Mucosa of descending colon (tissue), 3 donors: ENCODE measurements at regions not wholly inside any gene's neighbourhood (a gene's known extent, or its start where the extent isn't known, plus 50 kb on each side); places are given as distances from the start of the nearest gene placed in this dataset.

Experiments
- ATAC-seq: fragments of 200-7000 bp; cut with Tn5 transposase; one replicate; pipeline ENCODE4 v1.9.1; 2020; ENCODE audit warnings: mild to moderate bottlenecking, moderate library complexity
- DNase-seq, 3 donors: peaks; one replicate each; pipeline ENCODE4 v3.0.0-alpha.2; 2020
- H3K36me3 ChIP-seq: fragments of 200-600 bp; one replicate; pipeline ENCODE4 v1.8.0; 2021; ENCODE audit warnings: low read depth, mild to moderate bottlenecking
- H3K4me1 ChIP-seq: fragments of 200-600 bp; one replicate; pipeline ENCODE4 v1.8.0; 2021; ENCODE audit warnings: low read depth, mild to moderate bottlenecking
- H3K4me3 ChIP-seq: fragments of 200-600 bp; one replicate; pipeline ENCODE4 v1.8.0; 2021; ENCODE audit warnings: mild to moderate bottlenecking
- H3K9me3 ChIP-seq: fragments of 200-600 bp; one replicate; pipeline ENCODE4 v1.8.0; 2021; ENCODE audit warnings: mild to moderate bottlenecking
- intact Hi-C, 2 donors: fragments of 100-400 bp; cut with DNase I in 1 of 2; cut with micrococcal nuclease in 1 of 2; formaldehyde crosslinking; loops; one replicate each; pipeline versions ENCODE4 v1.11.0 to v1.11.1; 2022; cut with DNase I, micrococcal nuclease
- TF ChIP-seq, protein P1 (sequence below): fragments of 200-600 bp; IDR thresholded peaks from one replicate; pipeline ENCODE4 v1.8.0; 2022; ENCODE audit warnings: antibody characterized with exemption, mild to moderate bottlenecking
- donor health status: DM: no; HTN: no; CAD: no; lungs with moderate emphysema.
- donor health status: DM: no; HTN: no; CAD: no.
- donor health status: DM: no; HTN: yes; CAD: no.

DNA sequence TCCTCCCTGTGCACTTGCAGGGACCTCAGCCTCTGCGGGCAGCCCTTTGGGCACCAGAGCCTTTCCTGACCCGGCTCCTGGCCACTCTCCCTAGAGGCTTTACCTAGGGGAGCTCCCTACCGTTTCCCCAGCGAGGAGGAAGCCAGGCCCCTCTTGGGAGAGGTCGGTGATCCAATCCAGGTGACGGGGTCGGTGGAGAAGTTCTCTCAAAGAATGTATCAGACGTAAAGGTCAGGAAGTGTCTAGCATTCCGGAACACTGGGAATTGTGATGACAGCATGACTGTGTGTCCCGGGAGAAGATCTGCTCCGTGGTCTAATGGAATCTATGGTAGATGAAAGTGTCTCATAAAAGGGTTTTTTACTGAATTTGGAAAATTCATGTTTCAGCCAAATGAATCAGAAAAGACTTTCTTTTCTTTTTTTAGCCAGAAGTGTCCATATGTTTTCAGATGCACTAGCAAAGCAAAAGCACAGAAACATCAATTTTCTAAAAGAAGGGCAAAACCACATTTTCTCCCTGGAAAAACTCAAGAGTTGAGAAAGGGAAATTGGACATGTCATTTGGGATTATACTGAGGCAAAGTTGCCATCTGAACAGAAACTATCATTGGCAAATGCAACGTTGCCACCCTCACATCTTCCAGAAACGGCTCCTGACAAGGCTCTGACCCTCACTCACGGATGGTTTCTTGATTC lies 289.4 kb downstream of the THBS2 start:
- ATAC-seq (no peak), DNase-seq (no peak)
- no peaks in the 10 kb centered on the region for H3K4me1 ChIP-seq
- H3K9me3 ChIP-seq = no peaks in the 10 kb centered on the region
- intact Hi-C loops = no loop called here
- H3K36me3 ChIP-seq = no peaks in the 10 kb centered on the region
- no peak overlapping the region for H3K4me3 ChIP-seq
- TF ChIP-seq, protein P1, sequence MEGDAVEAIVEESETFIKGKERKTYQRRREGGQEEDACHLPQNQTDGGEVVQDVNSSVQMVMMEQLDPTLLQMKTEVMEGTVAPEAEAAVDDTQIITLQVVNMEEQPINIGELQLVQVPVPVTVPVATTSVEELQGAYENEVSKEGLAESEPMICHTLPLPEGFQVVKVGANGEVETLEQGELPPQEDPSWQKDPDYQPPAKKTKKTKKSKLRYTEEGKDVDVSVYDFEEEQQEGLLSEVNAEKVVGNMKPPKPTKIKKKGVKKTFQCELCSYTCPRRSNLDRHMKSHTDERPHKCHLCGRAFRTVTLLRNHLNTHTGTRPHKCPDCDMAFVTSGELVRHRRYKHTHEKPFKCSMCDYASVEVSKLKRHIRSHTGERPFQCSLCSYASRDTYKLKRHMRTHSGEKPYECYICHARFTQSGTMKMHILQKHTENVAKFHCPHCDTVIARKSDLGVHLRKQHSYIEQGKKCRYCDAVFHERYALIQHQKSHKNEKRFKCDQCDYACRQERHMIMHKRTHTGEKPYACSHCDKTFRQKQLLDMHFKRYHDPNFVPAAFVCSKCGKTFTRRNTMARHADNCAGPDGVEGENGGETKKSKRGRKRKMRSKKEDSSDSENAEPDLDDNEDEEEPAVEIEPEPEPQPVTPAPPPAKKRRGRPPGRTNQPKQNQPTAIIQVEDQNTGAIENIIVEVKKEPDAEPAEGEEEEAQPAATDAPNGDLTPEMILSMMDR = no peak

DNA sequence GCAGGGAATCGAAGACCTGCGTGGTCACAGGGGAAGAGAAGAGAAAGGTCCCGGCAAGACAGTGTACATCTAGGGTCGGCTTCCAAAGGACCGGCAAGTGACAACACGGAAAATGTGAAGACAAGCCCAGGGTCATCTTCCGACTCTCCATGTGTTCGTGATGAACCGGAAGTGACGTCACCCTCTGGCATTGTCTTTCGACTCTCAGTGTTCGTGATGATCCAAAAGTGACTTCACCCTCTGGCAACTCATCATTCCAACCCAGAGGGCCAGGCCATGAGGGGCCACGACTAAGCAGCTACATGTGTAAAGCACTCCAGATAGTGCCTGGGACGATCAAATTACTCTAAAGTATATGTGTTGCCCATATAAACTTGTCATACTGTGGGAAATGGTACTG lies 290.8 kb downstream of the THBS2 start:
- intact Hi-C loops = no loop called here
- ATAC-seq (no peak), DNase-seq (no peak)
- Histone ChIP-seq H3K36me3 (no peaks in the 10 kb centered on the region), H3K9me3 (no peaks in the 10 kb centered on the region), H3K4me3 (no peak overlapping the region), H3K4me1 (no peaks in the 10 kb centered on the region)
- TF ChIP-seq, protein P1 = no peak

DNA sequence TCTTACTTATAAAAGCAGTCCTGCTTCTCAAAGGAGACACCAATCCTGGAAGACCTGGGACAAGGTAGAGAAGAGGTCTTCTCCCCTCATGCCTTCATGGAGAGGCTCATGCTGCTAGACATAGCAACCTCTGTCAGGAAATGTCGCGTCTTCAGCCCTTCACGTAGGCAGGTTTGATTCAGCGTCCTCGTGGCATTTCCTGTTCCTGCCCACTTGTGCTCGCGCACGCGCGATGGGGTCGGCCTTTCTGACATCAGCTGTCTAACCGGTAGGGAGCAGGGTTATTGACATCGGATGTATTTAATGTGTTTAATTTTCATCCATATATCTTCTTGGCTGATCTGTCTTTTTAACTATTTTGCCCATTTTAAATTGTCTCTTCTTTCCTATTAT lies 292.4 kb downstream of the THBS2 start:
- H3K4me3 ChIP-seq = no peak overlapping the region
- no peaks in the 10 kb centered on the region for H3K4me1 ChIP-seq
- TF ChIP-seq, protein P1 = no peak
- no peaks in the 10 kb centered on the region for H3K36me3 ChIP-seq
- no peak for DNase-seq
- no peak for ATAC-seq
- intact Hi-C loops = no loop called here
- H3K9me3 ChIP-seq = no peaks in the 10 kb centered on the region

DNA sequence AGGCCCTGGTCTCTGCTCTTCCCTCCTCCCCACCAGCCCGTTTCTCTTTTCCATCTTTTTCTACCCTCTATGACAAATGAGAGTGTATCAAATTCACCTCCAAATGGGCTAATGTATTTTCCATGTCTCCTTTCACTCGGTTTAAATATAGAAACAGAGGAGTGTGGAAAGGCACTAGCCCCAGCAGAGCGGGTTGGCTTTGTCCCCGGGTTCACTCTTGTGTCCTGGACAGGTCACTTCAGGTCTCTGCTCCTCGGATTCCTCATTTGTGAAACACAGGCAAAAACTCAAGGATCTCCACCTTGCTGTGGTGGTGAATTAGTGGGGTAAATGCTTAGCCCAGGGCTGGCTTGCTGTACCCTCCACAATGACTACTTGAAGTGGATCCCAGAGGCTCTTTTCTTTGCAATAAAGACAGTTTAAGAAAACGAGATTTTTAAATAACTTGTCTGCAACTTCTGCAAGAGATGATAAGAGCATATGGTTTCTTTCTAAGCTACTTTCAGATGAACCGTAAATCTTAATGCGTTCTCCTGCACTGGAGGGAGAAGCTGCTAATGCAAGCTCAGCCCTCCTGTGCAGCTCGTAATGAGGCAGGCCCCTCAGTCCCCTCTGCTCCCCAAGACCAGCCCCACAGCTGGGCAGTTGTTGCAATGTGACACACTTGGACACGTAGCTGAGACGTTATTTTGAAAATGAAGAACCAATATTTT lies 292.9 kb downstream of the THBS2 start:
- H3K4me3 ChIP-seq = no peak overlapping the region
- no peaks in the 10 kb centered on the region for H3K36me3 ChIP-seq
- H3K9me3 ChIP-seq = no peaks in the 10 kb centered on the region
- DNase-seq = no peak
- H3K4me1 ChIP-seq = no peaks in the 10 kb centered on the region
- ATAC-seq = no peak
- intact Hi-C loops = no loop called here
- TF ChIP-seq, protein P1 = no peak

DNA sequence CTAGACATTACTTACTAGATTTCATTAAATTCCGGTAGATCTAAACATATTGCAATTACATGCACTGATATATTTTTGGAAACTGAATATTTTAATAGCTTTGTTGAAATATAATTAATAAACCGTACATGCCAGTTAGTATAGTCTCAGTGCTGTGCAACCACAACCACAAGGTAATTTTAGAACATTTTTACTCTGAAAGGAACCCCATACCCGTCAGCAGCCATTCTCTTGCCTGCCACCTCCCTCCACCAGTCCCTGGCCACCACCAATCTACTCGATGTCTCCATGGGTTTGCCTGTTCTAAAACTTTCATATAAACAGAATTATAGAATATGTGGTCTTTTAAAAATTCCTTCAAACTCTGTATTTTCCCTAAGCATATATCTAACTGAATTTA lies 293.9 kb downstream of the THBS2 start:
- TF ChIP-seq, protein P1 = no peak
- Histone ChIP-seq H3K4me3 (no peak overlapping the region), H3K4me1 (no peaks in the 10 kb centered on the region), H3K36me3 (no peaks in the 10 kb centered on the region), H3K9me3 (no peaks in the 10 kb centered on the region)
- intact Hi-C loops = no loop called here
- ATAC-seq (no peak), DNase-seq (no peak)
